ENCODE measurements at regions not wholly inside any gene's neighbourhood (a gene's known extent, or its start where the extent isn't known, plus 50 kb on each side); places are given as distances from the start of the nearest gene placed in this dataset.

DNA sequence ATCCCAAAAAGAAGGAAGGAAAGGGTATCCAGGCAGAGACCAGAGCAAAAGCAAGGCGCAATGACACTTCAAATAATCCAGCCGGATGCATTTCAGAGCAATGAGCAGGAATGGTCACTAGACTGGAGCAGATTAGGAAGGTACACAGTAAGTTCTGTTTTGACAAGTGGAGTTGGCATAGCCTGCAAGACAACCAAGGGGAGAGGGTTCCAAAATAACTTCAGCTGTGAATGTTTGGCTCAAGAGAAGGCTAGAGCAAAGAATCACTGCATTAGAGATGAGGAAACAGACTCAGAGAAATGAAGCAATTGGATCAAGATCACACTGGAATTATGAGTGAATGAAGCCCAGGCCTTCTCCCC is 90.0 kb upstream of the EGFL6 start:
- ChIA-PET POLR2A (no interaction called here), CTCF (no interaction called here), RAD21 (ENCODE audit: low non-redundant PET in 1 of 2, low total read pairs in 2 of 2, uncharacterized antibody in 2 of 2, unreplicated experiment in 2 of 2) (no interaction called here)
- H3K4me1 ChIP-seq (ENCODE audit: control insufficient read depth in 1 of 2, insufficient read depth in 2 of 2, low read length in 2 of 2), result no peaks in the 10 kb centered on the region
- H3K9me3 ChIP-seq (ENCODE audit: control insufficient read depth in 1 of 2, insufficient read depth in 1 of 2, low read depth in 1 of 2, low read length in 2 of 2), result no peaks in the 10 kb centered on the region
- TF ChIP-seq RAD21 (IDR thresholded peaks at IDR 0.05; ENCODE audit: low read depth) (no peak), YY1 (IDR thresholded peaks at IDR 0.05; ENCODE audit: extremely low read depth, insufficient replicate concordance, low read depth, low read length) (no peak), POLR2A (IDR thresholded peaks at IDR 0.05; ENCODE audit: borderline replicate concordance, extremely low read depth, insufficient read depth, insufficient read length) (no peak)
- H3K9me2 ChIP-seq (ENCODE audit: insufficient read depth), result no peaks in the 10 kb centered on the region
- H4K20me1 ChIP-seq (ENCODE audit: insufficient read depth), result no peaks in the 10 kb centered on the region
- H3K36me3 ChIP-seq (ENCODE audit: control insufficient read depth in 1 of 2, insufficient read depth in 2 of 2, low read length in 2 of 2), result no peaks in the 10 kb centered on the region
- H2AFZ ChIP-seq (ENCODE audit: low read depth, low read length, poor library complexity, severe bottlenecking), result no peak overlapping the region
- H3K9ac ChIP-seq (ENCODE audit: low read length), result no peak overlapping the region
- no peak overlapping the region for H3K4me3 ChIP-seq (replicated peaks in 1 of 2; ENCODE audit: low read depth in 1 of 2, low read length in 2 of 2)
- H3K79me2 ChIP-seq (ENCODE audit: insufficient read depth, low read length), result no peaks in the 10 kb centered on the region
- H3K27ac ChIP-seq (ENCODE audit: low read depth, low read length), result no peak overlapping the region
- intact Hi-C loops (cut with micrococcal nuclease), result no loop called here
- H3K27me3 ChIP-seq (ENCODE audit: insufficient read depth, low read length), result no peaks in the 10 kb centered on the region
- BruUV-seq (replicated peaks), result no TSS peak
- no peak overlapping the region for H3K4me2 ChIP-seq (ENCODE audit: low read length)
- DNase-seq (ENCODE audit: low read depth, low spot score) (no peak), ATAC-seq (no peak)

DNA sequence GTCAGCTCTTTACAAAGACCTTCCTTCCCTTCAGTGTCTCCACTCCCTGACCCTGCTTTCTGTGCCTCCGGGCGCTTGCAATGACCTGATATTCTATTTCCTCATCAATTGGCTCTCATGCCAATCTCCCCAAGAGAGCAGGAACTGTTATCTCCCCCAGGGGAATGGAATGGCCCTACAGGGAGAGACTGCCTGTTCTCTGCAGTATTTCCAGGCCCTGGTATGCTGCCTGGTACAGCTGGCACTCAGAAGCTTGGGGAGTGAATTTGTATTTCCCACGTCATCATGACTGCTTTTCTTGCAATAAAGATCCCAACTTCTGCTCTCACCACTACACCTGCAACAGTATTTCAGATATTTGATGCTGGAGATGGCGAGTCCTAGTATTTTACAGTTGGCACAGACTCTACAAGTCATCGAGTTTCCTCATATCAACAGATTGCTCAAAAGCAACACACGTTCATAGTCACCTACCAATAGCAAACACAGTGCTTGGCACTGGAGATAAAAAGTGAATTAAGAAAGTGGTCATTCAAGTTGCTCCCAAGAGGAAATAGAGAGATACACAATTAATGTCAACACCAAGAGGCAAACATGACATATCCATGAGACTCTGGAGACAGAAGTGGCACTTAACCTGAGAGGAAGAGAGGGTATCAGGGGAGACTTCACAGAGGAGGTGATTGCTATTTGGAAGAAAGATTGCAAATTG is 90.5 kb upstream of the EGFL6 start:
- Histone ChIP-seq H3K27me3 (ENCODE audit: insufficient read depth, low read length) (no peaks in the 10 kb centered on the region), H3K27ac (ENCODE audit: low read depth, low read length) (no peak overlapping the region), H3K4me3 (replicated peaks in 1 of 2; ENCODE audit: low read depth in 1 of 2, low read length in 2 of 2) (no peak overlapping the region), H3K36me3 (ENCODE audit: control insufficient read depth in 1 of 2, insufficient read depth in 2 of 2, low read length in 2 of 2) (no peaks in the 10 kb centered on the region), H3K79me2 (ENCODE audit: insufficient read depth, low read length) (no peaks in the 10 kb centered on the region), H3K4me2 (ENCODE audit: low read length) (no peak overlapping the region), H3K9me2 (ENCODE audit: insufficient read depth) (no peaks in the 10 kb centered on the region), H3K4me1 (ENCODE audit: control insufficient read depth in 1 of 2, insufficient read depth in 2 of 2, low read length in 2 of 2) (no peaks in the 10 kb centered on the region), H2AFZ (ENCODE audit: low read depth, low read length, poor library complexity, severe bottlenecking) (no peak overlapping the region), H4K20me1 (ENCODE audit: insufficient read depth) (no peaks in the 10 kb centered on the region), H3K9me3 (ENCODE audit: control insufficient read depth in 1 of 2, insufficient read depth in 1 of 2, low read depth in 1 of 2, low read length in 2 of 2) (no peaks in the 10 kb centered on the region), H3K9ac (ENCODE audit: low read length) (no peak overlapping the region)
- DNase-seq (ENCODE audit: low read depth, low spot score), result no peak
- ATAC-seq, result no peak
- intact Hi-C loops (cut with micrococcal nuclease), result no loop called here
- ChIA-PET RAD21 (ENCODE audit: low non-redundant PET in 1 of 2, low total read pairs in 2 of 2, uncharacterized antibody in 2 of 2, unreplicated experiment in 2 of 2) (no interaction called here), CTCF (no interaction called here), POLR2A (no interaction called here)
- no peak for TF ChIP-seq EZH2 (IDR thresholded peaks at IDR 0.05)
- TF ChIP-seq ZNF274 (IDR thresholded peaks at IDR 0.05; ENCODE audit: low read depth, low read length), result no peak
- no peak for TF ChIP-seq SRF (IDR thresholded peaks at IDR 0.05; ENCODE audit: low read depth)
- TF ChIP-seq TCF7L2 (IDR thresholded peaks at IDR 0.05; ENCODE audit: borderline replicate concordance, extremely low read depth, insufficient read depth, insufficient read length), result no peak
- no peak for TF ChIP-seq CBX3 (IDR thresholded peaks at IDR 0.05; ENCODE audit: low read depth)
- TF ChIP-seq, protein P1, sequence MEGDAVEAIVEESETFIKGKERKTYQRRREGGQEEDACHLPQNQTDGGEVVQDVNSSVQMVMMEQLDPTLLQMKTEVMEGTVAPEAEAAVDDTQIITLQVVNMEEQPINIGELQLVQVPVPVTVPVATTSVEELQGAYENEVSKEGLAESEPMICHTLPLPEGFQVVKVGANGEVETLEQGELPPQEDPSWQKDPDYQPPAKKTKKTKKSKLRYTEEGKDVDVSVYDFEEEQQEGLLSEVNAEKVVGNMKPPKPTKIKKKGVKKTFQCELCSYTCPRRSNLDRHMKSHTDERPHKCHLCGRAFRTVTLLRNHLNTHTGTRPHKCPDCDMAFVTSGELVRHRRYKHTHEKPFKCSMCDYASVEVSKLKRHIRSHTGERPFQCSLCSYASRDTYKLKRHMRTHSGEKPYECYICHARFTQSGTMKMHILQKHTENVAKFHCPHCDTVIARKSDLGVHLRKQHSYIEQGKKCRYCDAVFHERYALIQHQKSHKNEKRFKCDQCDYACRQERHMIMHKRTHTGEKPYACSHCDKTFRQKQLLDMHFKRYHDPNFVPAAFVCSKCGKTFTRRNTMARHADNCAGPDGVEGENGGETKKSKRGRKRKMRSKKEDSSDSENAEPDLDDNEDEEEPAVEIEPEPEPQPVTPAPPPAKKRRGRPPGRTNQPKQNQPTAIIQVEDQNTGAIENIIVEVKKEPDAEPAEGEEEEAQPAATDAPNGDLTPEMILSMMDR (IDR thresholded peaks at IDR 0.05 in 2 of 3, conservative IDR thresholded peaks at IDR 0.05 in 1 of 3; ENCODE audit: borderline replicate concordance in 1 of 3, insufficient read depth in 1 of 3, low read depth in 2 of 3, low read length in 2 of 3), result no peak
- TF ChIP-seq ZFX (IDR thresholded peaks at IDR 0.05), result no peak
- TF ChIP-seq SIN3A (IDR thresholded peaks at IDR 0.05; ENCODE audit: low read depth), result no peak
- TF ChIP-seq EZH2phosphoT487 (IDR thresholded peaks at IDR 0.05; ENCODE audit: borderline replicate concordance), result no peak
- TF ChIP-seq EGR1 (IDR thresholded peaks at IDR 0.05; ENCODE audit: low read depth), result no peak
- TF ChIP-seq, protein P2, sequence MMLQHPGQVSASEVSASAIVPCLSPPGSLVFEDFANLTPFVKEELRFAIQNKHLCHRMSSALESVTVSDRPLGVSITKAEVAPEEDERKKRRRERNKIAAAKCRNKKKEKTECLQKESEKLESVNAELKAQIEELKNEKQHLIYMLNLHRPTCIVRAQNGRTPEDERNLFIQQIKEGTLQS (IDR thresholded peaks at IDR 0.05), result no peak
- TF ChIP-seq RAD21 (IDR thresholded peaks at IDR 0.05; ENCODE audit: low read depth), result no peak
- TF ChIP-seq JUND (IDR thresholded peaks at IDR 0.05), result no peak
- no peak for TF ChIP-seq REST (IDR thresholded peaks at IDR 0.05; ENCODE audit: low read depth)
- no TSS peak for BruUV-seq (replicated peaks)
